A549 (cell line): ENCODE measurements at regions not wholly inside any gene's neighbourhood (a gene's known extent, or its start where the extent isn't known, plus 50 kb on each side); places are given as distances from the start of the nearest gene placed in this dataset.

Experiments used
- ATAC-seq, 2 experiments: fragments of 200-7000 bp in 1 of 2; fragments of >200 bp in 1 of 2; cut with Nextera tagmentation in 1 of 2; cut with Tn5 transposase in 1 of 2; 3 replicates each; pipeline versions ENCODE4 v1.8.0 to v1.9.1; 2018 to 2020; ENCODE audit warnings: mild to moderate bottlenecking in 1 of 2, moderate library complexity in 1 of 2
- CTCF ChIA-PET: fragments of 300-600 bp; sonication (Branson Sonifier 250); formaldehyde crosslinking; extraction: SDS; loops from one replicate; lab custom pipeline; 2021; ENCODE audit warnings: antibody characterized with exemption, inconsistent platforms; lab: Yijun Ruan, JAX
- POLR2A ChIA-PET: fragments of 350-600 bp; formaldehyde crosslinking; extraction: SDS; loops from one replicate; lab custom pipeline; 2021; ENCODE audit warnings: antibody characterized with exemption, inconsistent platforms; lab: Yijun Ruan, JAX
- DNase-seq, 2 experiments: peaks; one replicate each; pipeline versions ENCODE4 v3.0.0 to v3.0.0-alpha.2; 2011 to 2016; ENCODE audit warnings: low read depth in 1 of 2, low spot score in 1 of 2
- FAIRE-seq: peaks from 2 replicates; lab custom pipeline; 2011; peaks lifted over from hg19 to GRCh38; lab: Jason Lieb, UNC
- H3K27ac ChIP-seq, 2 experiments: fragments of >200 bp; sonication (Bioruptor Twin); formaldehyde crosslinking; 3 replicates each; pipeline ENCODE4 v1.5.1; 2016 to 2017
- H3K4me1 ChIP-seq: fragments of >200 bp; sonication (Bioruptor Twin); formaldehyde crosslinking; 3 replicates; pipeline ENCODE4 v1.6.1; 2016
- H3K4me2 ChIP-seq: fragments of >200 bp; sonication (Bioruptor Twin); formaldehyde crosslinking; 3 replicates; pipeline ENCODE4 v1.6.1; 2016
- H3K4me3 ChIP-seq: fragments of >200 bp; sonication (Bioruptor Twin); formaldehyde crosslinking; 3 replicates; pipeline ENCODE4 v1.5.1; 2016
- H3K9me3 ChIP-seq: fragments of >200 bp; sonication (Bioruptor Twin); formaldehyde crosslinking; 3 replicates; pipeline ENCODE4 v1.6.1; 2016
- CBX2 ChIP-seq: fragments of 200-600 bp; sonication (generic); IDR thresholded peaks from 2 replicates; pipeline ENCODE4 v1.6.1; 2016; ENCODE audit warnings: low read depth, mild to moderate bottlenecking, borderline replicate concordance
- FOSB ChIP-seq: fragments of 250-450 bp; sonication (Bioruptor Pico); IDR thresholded peaks from 2 replicates; pipeline ENCODE4 v1.5.0; 2020; ENCODE audit warnings: mild to moderate bottlenecking, moderate library complexity
- GATA3 ChIP-seq: IDR thresholded peaks from 2 replicates; pipeline ENCODE4 v1.6.1; 2012; ENCODE audit warnings: borderline replicate concordance
- HEYL ChIP-seq: fragments of 250-450 bp; sonication (Bioruptor Pico); IDR thresholded peaks from 2 replicates; pipeline ENCODE4 v1.8.0; 2021; ENCODE audit warnings: mild to moderate bottlenecking, moderate library complexity
- KDM5A ChIP-seq: fragments of 200-600 bp; sonication (generic); IDR thresholded peaks from 2 replicates; pipeline ENCODE4 v1.6.1; 2016; ENCODE audit warnings: antibody characterized with exemption, mild to moderate bottlenecking
- MAFK ChIP-seq: fragments of 450-650 bp; IDR thresholded peaks from 2 replicates; pipeline ENCODE4 v1.6.1; 2014; ENCODE audit not compliant: partially characterized antibody
- MAZ ChIP-seq: fragments of 150-350 bp; IDR thresholded peaks from 2 replicates; pipeline ENCODE4 v1.6.1; 2014; ENCODE audit warnings: antibody characterized with exemption, low read depth, low read length, borderline replicate concordance
- MYC ChIP-seq: IDR thresholded peaks from 2 replicates; pipeline ENCODE4 v1.6.1; 2012; ENCODE audit warnings: mild to moderate bottlenecking, inconsistent platforms, low read length, improper control_type of control experiment, borderline replicate concordance
- NFE2L2 ChIP-seq: fragments of 150-350 bp; conservative IDR thresholded peaks from 2 replicates; pipeline ENCODE4 v1.6.1; 2014; ENCODE audit warnings: low read length
- NR3C1 ChIP-seq: fragments of >200 bp; sonication (Bioruptor Twin); formaldehyde crosslinking; IDR thresholded peaks from 3 replicates; pipeline ENCODE4 v1.6.1; 2017
- POLR2A ChIP-seq: IDR thresholded peaks from 2 replicates; pipeline ENCODE4 v1.6.1; 2012; ENCODE audit warnings: mild to moderate bottlenecking, low read length
- RAD21 ChIP-seq, 2 experiments: fragments of >200 bp in 1 of 2; sonication (Bioruptor Twin) in 1 of 2; formaldehyde crosslinking in 1 of 2; IDR thresholded peaks in 1 of 2; conservative IDR thresholded peaks in 1 of 2; 2 replicates in 1 of 2; 3 replicates in 1 of 2; pipeline ENCODE4 v1.6.1; 2012 to 2018; ENCODE audit warnings: inconsistent platforms in 1 of 2
- RFX5 ChIP-seq: fragments of 450-650 bp; IDR thresholded peaks from 2 replicates; pipeline ENCODE4 v1.7.1; 2014; ENCODE audit warnings: antibody characterized with exemption, mild to moderate bottlenecking, moderate library complexity
- RNF2 ChIP-seq: fragments of 200-600 bp; sonication (generic); IDR thresholded peaks from 2 replicates; pipeline ENCODE4 v1.6.1; 2016; ENCODE audit warnings: low read depth, mild to moderate bottlenecking, antibody characterized with exemption, moderate library complexity, borderline replicate concordance
- TP53 ChIP-seq: fragments of 250-450 bp; sonication (Bioruptor Pico); IDR thresholded peaks from 2 replicates; pipeline ENCODE4 v1.5.0; 2021; ENCODE audit warnings: mild to moderate bottlenecking, moderate library complexity
- ZFP36 ChIP-seq: fragments of 450-650 bp; IDR thresholded peaks from 2 replicates; pipeline ENCODE4 v1.6.1; 2014; ENCODE audit warnings: borderline replicate concordance; ENCODE audit not compliant: partially characterized antibody
- ZSCAN20 ChIP-seq: fragments of 250-450 bp; sonication (Bioruptor Pico); IDR thresholded peaks from 2 replicates; pipeline ENCODE4 v1.8.0; 2022; ENCODE audit warnings: mild to moderate bottlenecking, moderate library complexity
- WGBS: methylation state at CpG from one replicate; pipeline ENCODE4 v1.1.6; 2017; ENCODE audit errors: missing lambda C conversion rate; 5-methylcytosine and 5-hydroxymethylcytosine counted together
- TF ChIP-seq, protein P1 (sequence below): fragments of 200-600 bp; sonication (generic); IDR thresholded peaks from 2 replicates; pipeline ENCODE4 v1.6.1; 2016; ENCODE audit warnings: antibody characterized with exemption, mild to moderate bottlenecking, moderate library complexity
- TF ChIP-seq, protein P2 (sequence below): fragments of 450-650 bp; IDR thresholded peaks from 2 replicates; pipeline ENCODE4 v1.6.1; 2014; ENCODE audit warnings: antibody characterized with exemption
- TF ChIP-seq, protein P3 (sequence below): fragments of >200 bp; sonication (Bioruptor Twin); formaldehyde crosslinking; IDR thresholded peaks from 3 replicates; pipeline ENCODE4 v1.6.1; 2016
- TF ChIP-seq, protein P4 (sequence below): fragments of >200 bp; sonication (Bioruptor Twin); formaldehyde crosslinking; IDR thresholded peaks from 2 replicates; pipeline ENCODE4 v1.6.1; 2016

DNA sequence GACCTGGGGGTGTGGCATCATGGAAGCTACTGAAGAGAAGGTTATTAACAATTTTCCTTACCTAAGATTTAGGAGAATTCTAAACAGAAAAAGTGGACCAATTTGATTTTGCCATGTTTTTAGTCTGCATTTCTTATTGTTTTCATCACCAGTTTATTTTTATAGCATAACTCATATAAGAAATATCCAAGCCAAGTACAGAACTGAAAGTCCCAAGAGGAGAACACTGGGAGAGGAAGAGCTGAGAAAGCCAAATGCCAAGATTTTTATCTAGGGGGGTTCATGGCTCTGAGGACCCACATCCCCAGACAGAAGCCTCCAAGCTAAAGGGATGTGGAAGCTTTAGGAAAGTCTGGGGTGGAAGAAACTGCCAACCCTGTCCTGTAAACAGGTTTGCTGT is 109.4 kb upstream of the DUSP10 start:
- H3K4me2 ChIP-seq: no peak overlapping the region
- no peaks in the 10 kb centered on the region for H3K9me3 ChIP-seq
- peaks cover 3% of the 10 kb centered on the region for H3K4me1 ChIP-seq
- ChIA-PET POLR2A (no interaction called here), CTCF (interaction anchor here (1.2 to 3.1 kb wide), 2 partner anchors 10 to 14 kb away, joined by 4 to 11 read pairs; no protein-coding TSS in a partner anchor)
- DNase-seq: no peak
- no peak for TF ChIP-seq CBX2
- no peak for TF ChIP-seq POLR2A
- no peak for TF ChIP-seq ZSCAN20 (CRISPR knock-in tag)
- TF ChIP-seq MYC: no peak
- FAIRE-seq: no peak
- no peak overlapping the region for H3K4me3 ChIP-seq
- no peak for ATAC-seq
- no peak overlapping the region; a peak in 1 of 6 replicates for H3K27ac ChIP-seq

DNA sequence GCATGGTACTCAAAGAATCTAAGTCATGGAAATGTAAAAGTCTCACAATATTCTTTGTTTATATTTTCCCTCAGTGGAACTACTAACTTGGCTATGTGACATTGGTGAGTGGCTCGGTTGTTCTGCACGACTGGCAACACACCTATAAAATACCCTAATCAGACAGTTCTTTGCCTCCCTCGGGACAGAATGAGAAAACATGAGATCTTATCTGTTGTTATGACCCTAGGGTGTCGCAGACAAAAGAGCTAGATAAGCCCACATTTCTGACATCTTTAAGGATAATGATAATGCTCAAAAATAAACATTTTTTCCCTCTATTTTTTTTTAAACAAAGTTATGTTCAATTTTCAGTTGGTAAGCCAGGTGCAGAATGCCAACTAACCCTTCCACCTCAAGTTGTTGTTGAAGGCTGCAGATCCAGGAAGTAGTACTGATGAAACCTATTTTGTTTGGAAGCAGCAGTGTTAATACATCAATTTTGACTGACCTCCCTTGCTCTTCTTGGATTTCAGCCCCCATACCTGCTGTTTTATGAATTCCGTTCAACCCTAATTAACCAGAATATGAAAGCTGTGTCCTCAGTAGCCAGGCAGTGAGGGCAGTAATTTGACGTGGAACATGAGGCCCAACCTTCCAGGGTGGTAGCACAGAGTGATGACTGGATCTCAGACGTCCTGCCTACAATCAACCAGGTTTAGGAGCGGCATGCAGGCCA is 108.7 kb upstream of the DUSP10 start:
- CTCF ChIA-PET: interaction anchor here (1.2 to 3.1 kb wide), 2 partner anchors 9 to 13 kb away, joined by 4 to 11 read pairs; no protein-coding TSS in a partner anchor
- no peak overlapping the region for H3K4me3 ChIP-seq
- H3K4me1 ChIP-seq: peaks cover 10% of the 10 kb centered on the region
- 65% methylated on average over 8 of the region's 8 CpGs for WGBS
- H3K27ac ChIP-seq: no peak overlapping the region; a peak in 1 of 6 replicates
- TF ChIP-seq ZSCAN20 (CRISPR knock-in tag) (no peak), RAD21 (conservative IDR thresholded peaks at IDR 0.05 in 1 of 2, IDR thresholded peaks at IDR 0.05 in 1 of 2) (no peak), HEYL (CRISPR knock-in tag) (no peak), RNF2 (no peak), MAFK (no peak), GATA3 (no peak), FOSB (no peak), MAZ (no peak), NFE2L2 (no peak), TP53 (CRISPR knock-in tag) (no peak), KDM5A (no peak), ZFP36 (no peak), NR3C1 (no peak), RFX5 (no peak)
- TF ChIP-seq, protein P1, sequence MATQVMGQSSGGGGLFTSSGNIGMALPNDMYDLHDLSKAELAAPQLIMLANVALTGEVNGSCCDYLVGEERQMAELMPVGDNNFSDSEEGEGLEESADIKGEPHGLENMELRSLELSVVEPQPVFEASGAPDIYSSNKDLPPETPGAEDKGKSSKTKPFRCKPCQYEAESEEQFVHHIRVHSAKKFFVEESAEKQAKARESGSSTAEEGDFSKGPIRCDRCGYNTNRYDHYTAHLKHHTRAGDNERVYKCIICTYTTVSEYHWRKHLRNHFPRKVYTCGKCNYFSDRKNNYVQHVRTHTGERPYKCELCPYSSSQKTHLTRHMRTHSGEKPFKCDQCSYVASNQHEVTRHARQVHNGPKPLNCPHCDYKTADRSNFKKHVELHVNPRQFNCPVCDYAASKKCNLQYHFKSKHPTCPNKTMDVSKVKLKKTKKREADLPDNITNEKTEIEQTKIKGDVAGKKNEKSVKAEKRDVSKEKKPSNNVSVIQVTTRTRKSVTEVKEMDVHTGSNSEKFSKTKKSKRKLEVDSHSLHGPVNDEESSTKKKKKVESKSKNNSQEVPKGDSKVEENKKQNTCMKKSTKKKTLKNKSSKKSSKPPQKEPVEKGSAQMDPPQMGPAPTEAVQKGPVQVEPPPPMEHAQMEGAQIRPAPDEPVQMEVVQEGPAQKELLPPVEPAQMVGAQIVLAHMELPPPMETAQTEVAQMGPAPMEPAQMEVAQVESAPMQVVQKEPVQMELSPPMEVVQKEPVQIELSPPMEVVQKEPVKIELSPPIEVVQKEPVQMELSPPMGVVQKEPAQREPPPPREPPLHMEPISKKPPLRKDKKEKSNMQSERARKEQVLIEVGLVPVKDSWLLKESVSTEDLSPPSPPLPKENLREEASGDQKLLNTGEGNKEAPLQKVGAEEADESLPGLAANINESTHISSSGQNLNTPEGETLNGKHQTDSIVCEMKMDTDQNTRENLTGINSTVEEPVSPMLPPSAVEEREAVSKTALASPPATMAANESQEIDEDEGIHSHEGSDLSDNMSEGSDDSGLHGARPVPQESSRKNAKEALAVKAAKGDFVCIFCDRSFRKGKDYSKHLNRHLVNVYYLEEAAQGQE: no peak
- TF ChIP-seq, protein P2, sequence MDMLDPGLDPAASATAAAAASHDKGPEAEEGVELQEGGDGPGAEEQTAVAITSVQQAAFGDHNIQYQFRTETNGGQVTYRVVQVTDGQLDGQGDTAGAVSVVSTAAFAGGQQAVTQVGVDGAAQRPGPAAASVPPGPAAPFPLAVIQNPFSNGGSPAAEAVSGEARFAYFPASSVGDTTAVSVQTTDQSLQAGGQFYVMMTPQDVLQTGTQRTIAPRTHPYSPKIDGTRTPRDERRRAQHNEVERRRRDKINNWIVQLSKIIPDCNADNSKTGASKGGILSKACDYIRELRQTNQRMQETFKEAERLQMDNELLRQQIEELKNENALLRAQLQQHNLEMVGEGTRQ: no peak
- TF ChIP-seq, protein P3, sequence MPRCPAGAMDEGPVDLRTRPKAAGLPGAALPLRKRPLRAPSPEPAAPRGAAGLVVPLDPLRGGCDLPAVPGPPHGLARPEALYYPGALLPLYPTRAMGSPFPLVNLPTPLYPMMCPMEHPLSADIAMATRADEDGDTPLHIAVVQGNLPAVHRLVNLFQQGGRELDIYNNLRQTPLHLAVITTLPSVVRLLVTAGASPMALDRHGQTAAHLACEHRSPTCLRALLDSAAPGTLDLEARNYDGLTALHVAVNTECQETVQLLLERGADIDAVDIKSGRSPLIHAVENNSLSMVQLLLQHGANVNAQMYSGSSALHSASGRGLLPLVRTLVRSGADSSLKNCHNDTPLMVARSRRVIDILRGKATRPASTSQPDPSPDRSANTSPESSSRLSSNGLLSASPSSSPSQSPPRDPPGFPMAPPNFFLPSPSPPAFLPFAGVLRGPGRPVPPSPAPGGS: no peak
- TF ChIP-seq, protein P4, sequence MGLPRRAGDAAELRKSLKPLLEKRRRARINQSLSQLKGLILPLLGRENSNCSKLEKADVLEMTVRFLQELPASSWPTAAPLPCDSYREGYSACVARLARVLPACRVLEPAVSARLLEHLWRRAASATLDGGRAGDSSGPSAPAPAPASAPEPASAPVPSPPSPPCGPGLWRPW: no peak
- FAIRE-seq (no peak), ATAC-seq (no peak), DNase-seq (no peak)
- H3K9me3 ChIP-seq: no peaks in the 10 kb centered on the region
- no peak overlapping the region for H3K4me2 ChIP-seq
- POLR2A ChIA-PET: no interaction called here
